NCI-H524 (cell line): ENCODE measurements at regions not wholly inside any gene's neighbourhood (a gene's known extent, or its start where the extent isn't known, plus 50 kb on each side); places are given as distances from the start of the nearest gene placed in this dataset.
A peak's percentile ranks its signal among the peaks of the same experiment; 100 is the strongest.

ENCODE experiments used
- DNase-seq, 2 experiments: peaks; one replicate each; lab custom pipeline; 2025; lab: John Stamatoyannopoulos, UW

- no peak for DNase-seq
Observed at GRCh38 chr7:46440186-46440585, 519.1 kb upstream of the IGFBP3 start.

DNA sequence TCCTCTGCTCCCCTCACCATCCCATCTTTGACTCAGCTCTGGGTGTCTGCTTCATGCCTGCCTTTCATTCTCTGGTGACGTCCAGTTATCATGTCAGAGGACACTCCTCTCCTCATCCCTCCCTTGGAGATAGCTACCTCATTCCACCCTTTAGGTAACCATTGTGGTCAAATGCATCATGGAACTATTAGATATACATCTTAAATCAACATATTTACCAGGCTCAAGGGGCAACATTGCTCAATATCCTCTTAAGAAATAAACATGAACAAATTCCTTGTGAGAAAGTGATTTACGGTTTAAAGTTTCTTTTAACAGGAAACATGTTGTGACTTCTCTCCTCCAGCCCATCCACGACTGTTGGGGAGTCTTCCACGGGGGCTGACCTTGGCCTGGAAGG is 511.6 kb upstream of the IGFBP3 start:
- DNase-seq: no peak

DNA sequence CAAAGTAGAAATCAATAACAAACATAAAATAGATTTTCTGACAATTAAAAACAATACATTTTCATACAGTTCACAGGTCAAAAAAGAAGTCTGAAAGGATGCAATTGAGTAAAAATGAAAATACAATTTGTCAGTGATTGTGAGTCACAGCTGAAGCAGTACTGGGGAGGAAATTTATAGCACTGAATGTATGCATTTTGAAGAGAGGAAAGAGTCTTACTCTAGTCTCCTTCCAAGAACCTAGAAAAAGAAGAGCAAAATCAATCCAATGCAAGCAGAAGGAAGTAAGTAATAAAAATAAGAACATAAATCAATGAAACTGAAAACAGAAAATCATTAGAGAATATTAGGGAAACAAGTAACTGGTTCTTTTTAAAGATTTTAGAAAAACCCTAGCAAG is 507.2 kb upstream of the IGFBP3 start:
- no peak for DNase-seq

GRCh38 chr7:46424934-46425333 is 503.9 kb upstream of the IGFBP3 start:
- no peak for DNase-seq

DNA sequence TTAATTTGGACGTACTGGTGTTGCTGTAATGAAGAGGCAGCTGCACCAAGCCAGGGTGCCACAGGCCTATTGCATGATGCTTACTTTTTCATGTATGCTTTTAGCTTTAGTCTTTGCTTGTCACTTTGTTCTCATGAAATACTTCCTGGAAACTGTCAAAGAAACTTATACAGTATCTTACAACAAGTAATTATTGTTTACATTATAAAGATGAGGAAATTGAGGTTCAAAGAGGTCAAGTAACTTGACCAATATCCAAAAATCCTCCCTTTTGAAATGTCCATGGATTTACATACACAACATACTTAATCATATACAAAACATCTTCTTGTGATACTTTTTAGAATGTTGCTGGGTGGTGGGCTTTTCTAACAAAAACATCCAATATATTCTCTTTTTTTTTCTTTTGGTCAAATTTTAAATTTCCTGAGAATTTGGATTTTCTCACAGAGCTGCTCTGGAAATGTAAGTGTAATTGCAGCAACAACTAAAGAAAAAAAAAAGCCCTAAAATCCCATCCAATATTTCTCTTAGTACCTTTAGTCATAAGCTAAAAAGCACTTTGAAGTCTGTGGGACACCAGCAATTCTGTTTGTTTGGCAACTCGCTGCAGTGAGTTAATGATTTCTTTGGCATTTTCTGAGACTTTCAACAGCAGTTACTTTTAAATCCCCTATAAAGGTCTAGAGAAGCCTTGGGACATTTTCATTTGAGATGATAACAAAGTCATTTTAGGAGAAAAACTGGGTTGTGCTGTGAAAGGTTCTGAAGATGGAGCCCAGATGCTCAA is 500.6 kb upstream of the IGFBP3 start:
- no peak for DNase-seq

- no peak for DNase-seq
Observed at GRCh38 chr7:46414946-46415345, 493.9 kb upstream of the IGFBP3 start.

DNA sequence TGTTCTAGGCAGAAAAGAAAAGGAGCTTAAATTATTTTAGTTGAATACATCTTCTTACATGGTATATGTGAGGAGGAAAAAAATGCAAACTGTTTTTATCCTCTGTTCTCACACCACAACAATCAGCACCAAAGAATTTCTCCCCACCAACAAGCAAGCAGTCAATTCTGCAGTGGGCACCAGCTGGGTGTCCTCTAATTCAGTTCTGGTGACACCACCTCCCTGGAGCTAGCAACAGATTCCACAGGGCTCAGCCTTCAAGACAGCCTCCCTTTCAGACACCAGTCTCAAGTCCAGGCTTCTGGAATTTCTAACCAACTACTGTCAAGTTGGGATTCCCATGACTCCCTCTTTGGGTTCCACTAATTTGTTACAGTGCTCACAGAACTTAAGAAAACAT is 490.2 kb upstream of the IGFBP3 start:
- no peak for DNase-seq

DNA sequence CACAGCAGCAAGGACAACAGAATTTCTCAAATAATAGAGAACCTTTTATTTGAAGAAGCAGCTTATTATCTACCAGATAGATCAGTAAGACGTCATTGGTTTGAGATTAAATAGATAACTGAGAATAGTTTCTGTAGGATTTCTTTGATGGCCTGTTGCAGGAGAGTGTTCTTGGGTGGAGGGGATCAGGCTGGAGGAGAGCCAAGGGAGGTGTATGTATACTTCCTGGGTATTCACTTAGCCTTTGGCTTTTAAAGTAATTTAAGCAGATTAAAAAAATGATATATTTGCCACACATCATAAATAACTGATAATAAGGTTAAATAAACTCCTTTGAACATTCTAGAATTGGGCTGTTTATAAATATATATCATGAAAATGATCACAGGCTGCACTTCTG is 486.1 kb upstream of the IGFBP3 start:
- DNase-seq: no peak

DNA sequence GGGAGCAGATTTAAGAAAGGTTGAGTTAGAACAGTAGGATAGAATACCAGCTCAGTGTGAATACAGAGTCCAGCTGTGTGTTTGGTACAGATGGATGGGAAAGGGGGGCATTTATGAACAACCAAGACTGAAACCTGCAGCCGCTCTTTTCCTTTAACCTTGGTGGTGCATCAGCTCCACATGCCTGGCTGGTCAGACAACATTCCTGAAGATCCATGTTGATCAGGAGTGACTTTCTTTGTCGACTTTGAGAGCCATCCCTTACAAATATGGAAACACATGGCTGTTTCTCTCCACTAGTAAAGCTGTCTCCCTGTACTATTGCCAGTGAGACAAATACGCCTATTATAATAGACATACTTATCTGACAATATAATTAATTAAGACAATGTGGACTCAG is 476.5 kb upstream of the IGFBP3 start:
- DNase-seq: no peak

DNA sequence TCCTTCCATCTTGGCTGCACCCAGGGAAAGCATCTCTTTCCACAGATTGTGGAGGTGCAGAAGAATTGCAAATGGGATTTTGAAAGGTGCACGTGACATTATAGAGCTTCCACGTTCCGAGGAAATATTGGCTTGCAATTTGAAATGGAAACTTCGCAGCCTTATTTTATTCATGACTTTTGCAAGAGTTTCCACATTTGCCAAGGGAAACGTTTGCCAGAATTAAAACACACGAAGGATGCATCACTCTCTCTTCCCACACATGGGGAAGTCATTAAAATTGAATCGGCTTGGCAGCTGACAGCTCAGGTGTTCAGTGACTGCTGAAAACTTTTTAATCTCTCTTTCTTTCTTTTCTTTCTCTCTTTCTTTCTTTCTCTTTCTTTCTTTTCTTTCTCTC is 475.4 kb upstream of the IGFBP3 start:
- no peak for DNase-seq

- DNase-seq: no peak
Observed at GRCh38 chr7:46393142-46393541, 472.1 kb upstream of the IGFBP3 start.

DNA sequence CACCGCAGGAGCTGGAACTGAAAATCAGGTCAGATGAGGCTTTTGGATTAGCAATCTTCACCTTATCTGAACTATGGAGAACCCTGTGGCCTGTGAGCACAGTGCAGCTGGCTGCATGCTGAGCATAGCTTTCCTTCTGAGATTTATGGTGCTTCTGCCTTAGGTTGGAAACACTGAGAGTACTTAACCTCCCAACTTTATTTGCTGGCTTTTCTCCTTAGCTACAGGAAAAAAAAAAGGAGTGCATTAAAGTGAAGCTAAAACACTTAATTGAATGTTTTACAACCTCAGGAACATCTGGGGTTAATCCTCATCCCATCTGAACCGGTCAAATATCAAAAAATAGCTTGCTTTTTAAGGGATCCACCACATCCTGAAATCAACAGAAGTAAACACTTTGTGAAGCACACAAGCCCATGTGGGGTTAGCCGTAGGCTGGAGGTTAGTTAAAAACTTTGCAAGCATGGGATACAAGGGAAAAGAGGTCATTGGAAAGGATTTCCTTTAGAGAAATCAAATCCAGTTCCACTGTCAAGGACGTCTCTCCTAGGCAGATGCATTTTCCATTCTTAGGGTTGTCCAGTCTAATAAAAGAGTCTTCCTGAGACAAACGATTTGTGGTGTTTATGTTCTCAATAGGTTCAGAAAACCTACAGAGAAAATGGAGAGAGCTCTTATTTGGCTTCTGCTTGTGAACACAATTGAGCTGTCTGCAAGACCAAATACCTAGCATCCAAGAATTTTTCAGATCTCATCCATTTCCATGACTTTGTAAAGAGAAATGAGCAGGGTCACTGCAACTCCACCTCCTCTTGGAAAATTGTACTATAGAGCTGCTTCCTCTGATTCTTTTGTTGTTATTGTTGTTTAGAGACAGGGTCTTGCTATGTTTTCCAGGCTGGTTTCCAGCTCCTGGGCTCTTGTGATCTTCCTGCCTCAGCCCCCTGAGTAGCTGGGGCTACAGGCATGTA is 470.4 kb upstream of the IGFBP3 start:
- no peak for DNase-seq

DNA sequence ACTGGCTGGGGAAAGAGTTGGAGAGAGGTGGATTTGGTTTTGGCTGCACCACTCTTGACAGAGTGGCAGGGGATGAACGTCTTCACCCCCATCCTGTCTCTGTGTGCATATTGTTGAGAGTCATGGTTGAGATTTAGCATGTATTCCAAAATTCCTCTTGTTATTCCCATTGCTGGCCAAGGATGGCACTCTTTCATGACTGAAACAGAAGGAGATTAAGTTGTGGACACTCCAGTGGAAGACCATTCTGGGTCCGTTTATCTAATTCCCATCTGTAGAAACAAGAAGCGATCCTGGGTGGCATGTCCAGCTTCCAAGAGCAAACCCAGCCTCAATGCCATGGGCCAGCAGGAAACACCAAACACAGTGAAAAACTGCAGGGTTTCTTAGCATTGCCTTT is 469.0 kb upstream of the IGFBP3 start:
- peak; percentile 4 to 38 for DNase-seq

DNA sequence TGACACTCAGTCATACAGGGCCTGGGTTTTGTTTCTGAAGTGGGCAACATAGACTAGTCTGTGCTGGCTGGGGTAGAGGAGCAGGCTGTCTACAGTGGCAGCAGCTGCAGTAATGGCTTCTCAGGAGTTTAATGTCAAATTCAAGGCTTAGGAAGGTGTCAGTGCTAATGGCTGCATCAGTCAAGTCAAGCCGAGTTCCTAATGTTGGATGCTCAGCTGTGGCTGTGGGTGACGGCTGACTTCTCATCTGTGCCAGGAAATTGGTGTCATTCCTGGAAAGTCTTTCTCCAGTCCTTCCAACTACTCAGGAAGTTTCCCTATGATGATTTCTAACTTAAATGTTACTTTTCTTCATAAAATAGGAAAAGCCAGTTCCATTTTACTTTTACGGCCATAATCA is 468.1 kb upstream of the IGFBP3 start:
- DNase-seq: no peak

- no peak for DNase-seq
Observed at GRCh38 chr7:46387646-46388045, 466.6 kb upstream of the IGFBP3 start.

DNA sequence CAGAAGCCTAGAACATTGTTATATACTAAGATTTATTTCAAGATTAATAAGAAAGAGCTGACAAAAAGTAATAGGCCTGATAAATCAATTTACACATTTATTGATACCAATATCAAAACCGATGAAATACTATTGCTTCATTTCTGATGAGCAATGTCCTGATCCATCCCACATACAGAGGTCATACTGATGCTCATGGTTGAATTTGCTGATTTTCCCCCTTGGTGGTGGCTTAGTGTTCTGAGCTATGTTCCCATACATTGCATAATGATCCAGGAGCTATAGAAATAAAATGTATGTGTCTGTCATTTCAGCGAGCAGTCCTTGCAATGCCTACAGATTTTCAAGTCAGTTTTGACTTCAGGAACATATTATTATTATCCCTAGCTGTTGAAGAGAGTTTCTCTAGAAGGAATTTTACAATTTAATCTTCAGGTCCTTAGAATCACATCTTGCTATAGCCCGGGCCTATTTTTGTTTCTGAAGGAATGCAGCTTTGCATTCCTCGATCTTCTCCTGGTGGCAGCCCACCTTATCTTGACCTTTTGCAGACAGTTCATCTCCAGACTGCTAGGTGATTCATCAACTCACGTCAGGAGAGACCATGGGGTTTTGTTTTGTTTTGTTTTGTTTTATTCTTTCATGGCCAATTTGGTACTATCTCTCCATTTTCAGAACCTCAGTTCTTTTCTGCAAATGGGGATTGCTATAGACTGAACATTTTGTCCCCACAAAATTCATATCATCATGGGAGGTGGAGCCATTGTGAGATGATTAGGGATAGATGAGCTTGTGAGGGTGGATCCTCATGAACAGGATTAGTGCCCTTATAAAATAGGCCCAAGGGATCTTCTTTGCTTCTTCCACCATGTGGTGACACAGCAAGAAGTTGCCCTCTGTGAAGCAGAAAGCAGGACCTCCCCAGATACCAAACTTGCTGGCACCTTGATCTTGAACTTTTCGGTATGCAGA is 465.6 kb upstream of the IGFBP3 start:
- DNase-seq: no peak

- DNase-seq: no peak
Observed at GRCh38 chr7:46385662-46386309, 464.7 kb upstream of the IGFBP3 start.

DNA sequence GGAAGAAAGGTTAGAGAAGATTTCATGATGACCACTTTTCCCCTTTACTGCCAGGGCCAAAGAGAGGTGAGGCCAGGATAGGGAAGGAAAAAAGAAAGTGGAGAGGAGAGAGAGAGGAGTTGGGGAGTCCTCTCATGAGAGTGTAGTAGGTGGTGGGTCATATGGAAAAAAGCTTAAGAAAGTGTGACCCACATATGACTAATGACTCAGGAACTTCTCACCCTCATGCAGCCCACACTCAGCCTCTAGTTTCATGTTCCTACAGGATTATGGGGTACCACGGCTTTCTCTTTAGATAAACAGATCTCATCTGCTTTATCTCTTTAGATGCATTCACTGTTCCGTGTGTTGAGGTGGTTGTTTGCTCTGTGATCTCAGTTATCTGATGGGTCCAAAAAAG is 462.5 kb upstream of the IGFBP3 start:
- no peak for DNase-seq

GRCh38 chr7:46369933-46370654 is 449.0 kb upstream of the IGFBP3 start:
- DNase-seq: no peak

DNA sequence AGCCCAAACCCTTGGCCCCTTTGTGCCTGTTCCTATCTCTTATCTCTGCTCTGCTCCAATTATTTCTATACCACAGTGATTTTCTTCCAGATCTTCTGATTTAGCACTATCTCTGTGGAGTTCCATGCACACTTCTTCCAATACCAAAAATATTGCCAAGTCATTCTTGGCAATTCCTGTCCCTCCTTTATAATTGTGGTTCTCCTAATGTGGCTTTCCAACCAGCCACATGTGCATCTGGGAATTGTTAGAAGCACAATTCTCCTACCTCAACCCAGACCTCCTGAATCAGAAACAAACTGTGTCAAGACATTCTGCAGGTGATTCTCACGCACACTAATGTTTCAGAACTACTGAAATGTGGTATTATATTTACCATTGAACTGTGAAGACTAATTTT is 447.8 kb upstream of the IGFBP3 start:
- DNase-seq: no peak

- no peak for DNase-seq
Observed at GRCh38 chr7:46366526-46366925, 445.5 kb upstream of the IGFBP3 start.
